NCI-H1105 (cell line): ENCODE measurements at regions not wholly inside any gene's neighbourhood (a gene's known extent, or its start where the extent isn't known, plus 50 kb on each side); places are given as distances from the start of the nearest gene placed in this dataset.
"Not testable (repeated sequence)": the region's sequence is repeated elsewhere in the genome, so short reads cannot be mapped to it uniquely, and the experiment has no call there.

Experiments used
- DNase-seq: peaks from one replicate; lab custom pipeline; 2025; lab: John Stamatoyannopoulos, UW

- no peak for DNase-seq
Measured at GRCh38 chr3:87101861-87102625, 111.1 kb upstream of the VGLL3 start.

- not testable (repeated sequence) for DNase-seq
Measured at GRCh38 chr3:87097733-87098132, 106.8 kb upstream of the VGLL3 start.

- no peak for DNase-seq
Measured at GRCh38 chr3:87090631-87091030, 99.7 kb upstream of the VGLL3 start.

GRCh38 chr3:87088993-87089841 lies 98.3 kb upstream of the VGLL3 start:
- no peak for DNase-seq

GRCh38 chr3:87088430-87088992 lies 97.6 kb upstream of the VGLL3 start:
- no peak for DNase-seq

- no peak for DNase-seq
Measured at GRCh38 chr3:87084868-87085267, 93.9 kb upstream of the VGLL3 start.

- peak; percentile 23 for DNase-seq
Measured at GRCh38 chr3:87082796-87083440, 92.0 kb upstream of the VGLL3 start.

- DNase-seq = no peak
Measured at GRCh38 chr3:87077355-87077754, 86.4 kb upstream of the VGLL3 start.

GRCh38 chr3:87076946-87077345 lies 86.0 kb upstream of the VGLL3 start:
- DNase-seq = no peak

GRCh38 chr3:87073496-87074145 lies 82.7 kb upstream of the VGLL3 start:
- DNase-seq = no peak

- no peak for DNase-seq
Measured at GRCh38 chr3:87072446-87072845, 81.5 kb upstream of the VGLL3 start.

- no peak for DNase-seq
Measured at GRCh38 chr3:87069971-87070370, 79.0 kb upstream of the VGLL3 start.

- DNase-seq = no peak
Measured at GRCh38 chr3:87069021-87069420, 78.1 kb upstream of the VGLL3 start.

- no peak for DNase-seq
Measured at GRCh38 chr3:87062685-87063084, 71.7 kb upstream of the VGLL3 start.

GRCh38 chr3:87057474-87057873 lies 66.5 kb upstream of the VGLL3 start:
- DNase-seq = no peak

- DNase-seq = no peak
Measured at GRCh38 chr3:87053553-87053952, 62.6 kb upstream of the VGLL3 start.

GRCh38 chr3:87052499-87053260 lies 61.7 kb upstream of the VGLL3 start:
- no peak for DNase-seq

GRCh38 chr3:87047852-87048251 lies 56.9 kb upstream of the VGLL3 start:
- no peak for DNase-seq

- no peak for DNase-seq
Measured at GRCh38 chr3:87046241-87046640, 55.3 kb upstream of the VGLL3 start.

GRCh38 chr3:87045473-87045872 lies 54.5 kb upstream of the VGLL3 start:
- DNase-seq = no peak

GRCh38 chr3:87044846-87045245 lies 53.9 kb upstream of the VGLL3 start:
- DNase-seq = no peak
